SJSA1 (cell line): ENCODE measurements at regions not wholly inside any gene's neighbourhood (a gene's known extent, or its start where the extent isn't known, plus 50 kb on each side); places are given as distances from the start of the nearest gene placed in this dataset.

Experiments used
- DNase-seq, 2 experiments: peaks; one replicate each; pipeline ENCODE4 v3.0.0-alpha.2; 2015 to 2020; ENCODE audit warnings: low spot score in 2 of 2, low read depth in 1 of 2
- H3K27ac ChIP-seq: fragments of 250-450 bp; sonication (Bioruptor Pico); 2 replicates; pipeline ENCODE4 v1.5.1; 2020; ENCODE audit warnings: mild to moderate bottlenecking, moderate library complexity
- H3K27me3 ChIP-seq: fragments of 250-450 bp; sonication (Bioruptor Pico); replicated peaks from 2 replicates; pipeline ENCODE4 v1.5.1; 2020; ENCODE audit warnings: mild to moderate bottlenecking, moderate library complexity
- H3K36me3 ChIP-seq: fragments of 250-450 bp; sonication (Bioruptor Pico); 2 replicates; pipeline ENCODE4 v1.5.1; 2020; ENCODE audit warnings: mild to moderate bottlenecking
- H3K4me1 ChIP-seq: fragments of 250-450 bp; sonication (Bioruptor Pico); replicated peaks from 2 replicates; pipeline ENCODE4 v1.6.1; 2021; ENCODE audit warnings: mild to moderate bottlenecking
- H3K4me3 ChIP-seq: fragments of 250-450 bp; sonication (Bioruptor Pico); 2 replicates; pipeline ENCODE4 v1.5.1; 2020; ENCODE audit warnings: mild to moderate bottlenecking
- H3K9me3 ChIP-seq: fragments of 250-450 bp; sonication (Bioruptor Pico); replicated peaks from 2 replicates; pipeline ENCODE4 v1.5.1; 2020; ENCODE audit warnings: mild to moderate bottlenecking

GRCh38 chrX:46383006-46383405 is 162.2 kb downstream of the ZNF674 start:
- Histone ChIP-seq H3K27me3 (no peaks in the 10 kb centered on the region), H3K4me1 (no peaks in the 10 kb centered on the region), H3K9me3 (no peaks in the 10 kb centered on the region), H3K27ac (no peak overlapping the region), H3K36me3 (no peaks in the 10 kb centered on the region), H3K4me3 (no peak overlapping the region)
- no peak for DNase-seq

GRCh38 chrX:46382595-46382994 is 162.6 kb downstream of the ZNF674 start:
- no peaks in the 10 kb centered on the region for H3K27me3 ChIP-seq
- no peak overlapping the region for H3K27ac ChIP-seq
- H3K4me3 ChIP-seq = no peak overlapping the region
- no peaks in the 10 kb centered on the region for H3K9me3 ChIP-seq
- no peak for DNase-seq
- H3K4me1 ChIP-seq = no peaks in the 10 kb centered on the region
- no peaks in the 10 kb centered on the region for H3K36me3 ChIP-seq

- no peaks in the 10 kb centered on the region for H3K9me3 ChIP-seq
These were observed 163.6 kb downstream of the ZNF674 start for GRCh38 chrX:46381630-46382029.

GRCh38 chrX:46380148-46380752 is 165.0 kb downstream of the ZNF674 start:
- Histone ChIP-seq H3K36me3 (no peaks in the 10 kb centered on the region), H3K27ac (no peak overlapping the region), H3K9me3 (no peaks in the 10 kb centered on the region), H3K4me1 (0 out of 2 replicates have a peak, but pooled peaks cover 4% of the 10 kb centered on the region), H3K27me3 (no peaks in the 10 kb centered on the region), H3K4me3 (no peak overlapping the region)
- DNase-seq = no peak

More at GRCh38 chrX:46381630-46382029, 163.6 kb downstream of the ZNF674 start:
- no peak overlapping the region for H3K27ac ChIP-seq
- no peak overlapping the region for H3K4me3 ChIP-seq
- H3K4me1 ChIP-seq = no peaks in the 10 kb centered on the region
- DNase-seq = no peak
- no peaks in the 10 kb centered on the region for H3K36me3 ChIP-seq
- H3K27me3 ChIP-seq = no peaks in the 10 kb centered on the region

- DNase-seq = peak in 1 of 2 experiments; percentile 56
- H3K27ac ChIP-seq = no peak overlapping the region
- H3K9me3 ChIP-seq = no peaks in the 10 kb centered on the region
- H3K4me1 ChIP-seq = 0 out of 2 replicates have a peak, but pooled peaks cover 4% of the 10 kb centered on the region
- no peaks in the 10 kb centered on the region for H3K27me3 ChIP-seq
- H3K4me3 ChIP-seq = no peak overlapping the region
- no peaks in the 10 kb centered on the region for H3K36me3 ChIP-seq
These were observed 168.9 kb downstream of the ZNF674 start for GRCh38 chrX:46376246-46376885.

GRCh38 chrX:46375831-46376230 is 169.4 kb downstream of the ZNF674 start:
- DNase-seq = no peak
- no peak overlapping the region for H3K27ac ChIP-seq
- no peaks in the 10 kb centered on the region for H3K9me3 ChIP-seq
- no peaks in the 10 kb centered on the region for H3K36me3 ChIP-seq
- H3K27me3 ChIP-seq = no peaks in the 10 kb centered on the region
- no peak overlapping the region for H3K4me3 ChIP-seq
- 0 out of 2 replicates have a peak, but pooled peaks cover 4% of the 10 kb centered on the region for H3K4me1 ChIP-seq

- no peak overlapping the region for H3K4me3 ChIP-seq
- no peaks in the 10 kb centered on the region for H3K9me3 ChIP-seq
- DNase-seq = no peak
- H3K4me1 ChIP-seq = 0 out of 2 replicates have a peak, but pooled peaks cover 4% of the 10 kb centered on the region
- no peaks in the 10 kb centered on the region for H3K36me3 ChIP-seq
- no peaks in the 10 kb centered on the region for H3K27me3 ChIP-seq
- no peak overlapping the region for H3K27ac ChIP-seq
These were observed 170.8 kb downstream of the ZNF674 start for GRCh38 chrX:46374371-46374770.

GRCh38 chrX:46367491-46367890 is 177.7 kb downstream of the ZNF674 start:
- H3K27me3 ChIP-seq = no peaks in the 10 kb centered on the region
- no peak overlapping the region for H3K27ac ChIP-seq
- H3K4me3 ChIP-seq = no peak overlapping the region
- no peaks in the 10 kb centered on the region for H3K9me3 ChIP-seq
- H3K4me1 ChIP-seq = no peaks in the 10 kb centered on the region
- no peaks in the 10 kb centered on the region for H3K36me3 ChIP-seq
- no peak for DNase-seq

- H3K27ac ChIP-seq = no peak overlapping the region
- H3K4me1 ChIP-seq = no peaks in the 10 kb centered on the region
- DNase-seq = no peak
- no peaks in the 10 kb centered on the region for H3K27me3 ChIP-seq
- no peaks in the 10 kb centered on the region for H3K9me3 ChIP-seq
- no peak overlapping the region for H3K4me3 ChIP-seq
- no peaks in the 10 kb centered on the region for H3K36me3 ChIP-seq
These were observed 178.6 kb downstream of the ZNF674 start for GRCh38 chrX:46366381-46367207.

GRCh38 chrX:46354481-46354880 is 190.7 kb downstream of the ZNF674 start:
- no peak for DNase-seq
- Histone ChIP-seq H3K4me3 (no peak overlapping the region), H3K36me3 (no peaks in the 10 kb centered on the region), H3K4me1 (no peaks in the 10 kb centered on the region), H3K27ac (no peak overlapping the region), H3K27me3 (no peaks in the 10 kb centered on the region), H3K9me3 (no peaks in the 10 kb centered on the region)

GRCh38 chrX:46341767-46342322 is 203.4 kb downstream of the ZNF674 start:
- Histone ChIP-seq H3K4me1 (no peaks in the 10 kb centered on the region), H3K4me3 (no peak overlapping the region)

GRCh38 chrX:46340696-46341095 is 204.5 kb downstream of the ZNF674 start:
- DNase-seq = no peak
- Histone ChIP-seq H3K27ac (no peak overlapping the region), H3K27me3 (no peaks in the 10 kb centered on the region), H3K36me3 (no peaks in the 10 kb centered on the region), H3K4me3 (no peak overlapping the region), H3K4me1 (no peaks in the 10 kb centered on the region), H3K9me3 (no peaks in the 10 kb centered on the region)

More at GRCh38 chrX:46341767-46342322, 203.4 kb downstream of the ZNF674 start:
- Histone ChIP-seq H3K27ac (no peak overlapping the region), H3K36me3 (no peaks in the 10 kb centered on the region), H3K9me3 (no peaks in the 10 kb centered on the region), H3K27me3 (no peaks in the 10 kb centered on the region)
- no peak for DNase-seq

GRCh38 chrX:46333550-46333949 is 211.7 kb downstream of the ZNF674 start:
- Histone ChIP-seq H3K27me3 (no peaks in the 10 kb centered on the region), H3K27ac (no peak overlapping the region; the same call in 1 of the 2 replicates), H3K36me3 (no peaks in the 10 kb centered on the region), H3K9me3 (no peaks in the 10 kb centered on the region), H3K4me1 (peaks cover 30% of the 10 kb centered on the region), H3K4me3 (no peak overlapping the region)
- DNase-seq = no peak
